Esophagus muscularis mucosa (tissue), 3 donors: ENCODE measurements at regions not wholly inside any gene's neighbourhood (a gene's known extent, or its start where the extent isn't known, plus 50 kb on each side); places are given as distances from the start of the nearest gene placed in this dataset.

Experiments
- CTCF ChIP-seq, 3 experiments: fragments of 200-600 bp in 2 of 3; fragments of 450-650 bp in 1 of 3; sonication (generic) in 2 of 3; IDR thresholded peaks; one replicate each; pipeline ENCODE4 v1.5.1; 2017 to 2019; ENCODE audit warnings: antibody characterized with exemption in 3 of 3, mild to moderate bottlenecking in 2 of 3, moderate library complexity in 1 of 3
- POLR2AphosphoS5 ChIP-seq, 2 donors: sonication (generic); formaldehyde crosslinking; IDR thresholded peaks; one replicate each; pipeline ENCODE4 v1.6.1; 2017; ENCODE audit warnings: antibody characterized with exemption in 2 of 2

- TF ChIP-seq POLR2AphosphoS5 (IDR thresholded peaks at IDR 0.05) (no peak), CTCF (IDR thresholded peaks at IDR 0.05) (no peak)
Observed at GRCh38 chr12:42916143-42916542, 326.6 kb upstream of the PRICKLE1 start.
